ENCODE measurements at regions not wholly inside any gene's neighbourhood (a gene's known extent, or its start where the extent isn't known, plus 50 kb on each side); places are given as distances from the start of the nearest gene placed in this dataset.

DNA sequence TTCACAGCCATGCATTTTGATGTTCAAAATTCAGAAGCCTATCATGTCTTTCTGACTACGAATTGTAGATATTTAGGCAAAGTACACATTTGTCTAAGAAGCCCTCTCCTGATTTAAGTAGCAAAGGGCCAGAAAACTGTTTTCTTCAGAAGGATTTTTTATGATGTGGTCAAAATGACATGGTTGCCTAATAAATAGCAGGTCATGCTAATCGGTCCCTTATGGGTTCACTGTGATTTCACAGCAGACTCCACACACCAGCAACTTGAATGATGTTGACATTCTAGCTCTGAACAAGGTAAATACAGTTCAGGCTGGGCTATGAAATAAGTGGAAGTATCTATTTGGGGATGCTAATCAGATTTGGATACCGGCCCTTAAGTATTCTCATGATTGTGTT, 178.7 kb upstream of the DPYD start:
- no peak for TF ChIP-seq EZH2 (IDR thresholded peaks at IDR 0.05; ENCODE audit: low read length, unreplicated experiment)
- TF ChIP-seq, protein P1, sequence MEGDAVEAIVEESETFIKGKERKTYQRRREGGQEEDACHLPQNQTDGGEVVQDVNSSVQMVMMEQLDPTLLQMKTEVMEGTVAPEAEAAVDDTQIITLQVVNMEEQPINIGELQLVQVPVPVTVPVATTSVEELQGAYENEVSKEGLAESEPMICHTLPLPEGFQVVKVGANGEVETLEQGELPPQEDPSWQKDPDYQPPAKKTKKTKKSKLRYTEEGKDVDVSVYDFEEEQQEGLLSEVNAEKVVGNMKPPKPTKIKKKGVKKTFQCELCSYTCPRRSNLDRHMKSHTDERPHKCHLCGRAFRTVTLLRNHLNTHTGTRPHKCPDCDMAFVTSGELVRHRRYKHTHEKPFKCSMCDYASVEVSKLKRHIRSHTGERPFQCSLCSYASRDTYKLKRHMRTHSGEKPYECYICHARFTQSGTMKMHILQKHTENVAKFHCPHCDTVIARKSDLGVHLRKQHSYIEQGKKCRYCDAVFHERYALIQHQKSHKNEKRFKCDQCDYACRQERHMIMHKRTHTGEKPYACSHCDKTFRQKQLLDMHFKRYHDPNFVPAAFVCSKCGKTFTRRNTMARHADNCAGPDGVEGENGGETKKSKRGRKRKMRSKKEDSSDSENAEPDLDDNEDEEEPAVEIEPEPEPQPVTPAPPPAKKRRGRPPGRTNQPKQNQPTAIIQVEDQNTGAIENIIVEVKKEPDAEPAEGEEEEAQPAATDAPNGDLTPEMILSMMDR (conservative IDR thresholded peaks at IDR 0.05; ENCODE audit: low read depth, low read length): no peak
- no peak for TF ChIP-seq EZH2phosphoT487 (IDR thresholded peaks at IDR 0.05; ENCODE audit: borderline replicate concordance, low read length)
